ENCODE measurements at regions not wholly inside any gene's neighbourhood (a gene's known extent, or its start where the extent isn't known, plus 50 kb on each side); places are given as distances from the start of the nearest gene placed in this dataset.

DNA sequence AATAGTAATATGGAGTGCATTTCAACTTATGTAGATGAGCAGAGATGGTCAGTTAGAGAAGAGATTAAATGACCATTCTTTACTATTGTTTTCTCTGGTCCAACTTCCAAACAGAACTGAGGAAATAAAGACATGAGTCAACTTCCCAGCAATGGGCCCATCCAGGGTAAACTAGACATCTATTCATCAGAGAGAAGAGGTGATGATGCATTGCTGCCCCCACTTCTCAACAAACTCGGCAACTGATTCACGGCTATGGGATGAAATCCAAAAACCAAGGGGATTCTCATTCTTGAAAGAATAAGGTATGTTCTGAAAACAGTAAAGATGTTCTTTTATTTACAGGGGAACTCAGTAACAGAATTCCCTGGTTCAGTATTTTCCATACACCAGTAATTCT lies 190.7 kb downstream of the RDH14 start:
- TF ChIP-seq POLR2A (IDR thresholded peaks at IDR 0.05), result no peak
- TF ChIP-seq CTCF (IDR thresholded peaks at IDR 0.05), result no peak
